Tibial nerve (tissue), 4 donors: ENCODE measurements at regions not wholly inside any gene's neighbourhood (a gene's known extent, or its start where the extent isn't known, plus 50 kb on each side); places are given as distances from the start of the nearest gene placed in this dataset.

Experiments used
- CTCF ChIP-seq, 5 experiments: fragments of 200-600 bp in 3 of 5; fragments of 450-650 bp in 2 of 5; sonication (generic) in 3 of 5; IDR thresholded peaks; one replicate each; pipeline ENCODE4 v1.5.1; 2016 to 2019; ENCODE audit warnings: antibody characterized with exemption in 5 of 5, mild to moderate bottlenecking in 3 of 5, moderate library complexity in 2 of 5
- EP300 ChIP-seq, 2 donors: sonication (generic); formaldehyde crosslinking; IDR thresholded peaks; one replicate each; pipeline ENCODE4 v1.6.1; 2017; ENCODE audit warnings: antibody characterized with exemption in 2 of 2, mild to moderate bottlenecking in 1 of 2
- POLR2A ChIP-seq, 2 donors: fragments of 450-650 bp; IDR thresholded peaks; one replicate each; pipeline ENCODE4 v1.6.1; 2017; ENCODE audit warnings: antibody characterized with exemption in 2 of 2, mild to moderate bottlenecking in 2 of 2, moderate library complexity in 2 of 2

GRCh38 chr3:118057086-118057485, 977.6 kb downstream of the IGSF11 start:
- TF ChIP-seq POLR2A (IDR thresholded peaks at IDR 0.05) (no peak), CTCF (IDR thresholded peaks at IDR 0.05) (no peak), EP300 (IDR thresholded peaks at IDR 0.05) (no peak)
